DOHH2 (cell line): ENCODE measurements at regions not wholly inside any gene's neighbourhood (a gene's known extent, or its start where the extent isn't known, plus 50 kb on each side); places are given as distances from the start of the nearest gene placed in this dataset.

ENCODE experiments used
- CTCF ChIP-seq: fragments of 200-600 bp; sonication (generic); IDR thresholded peaks from one replicate; pipeline ENCODE4 v1.5.1; 2014; ENCODE audit warnings: antibody characterized with exemption, mild to moderate bottlenecking, low read depth, low read length; ENCODE audit not compliant: poor library complexity, severe bottlenecking
- EZH2phosphoT487 ChIP-seq: fragments of 200-600 bp; sonication (generic); IDR thresholded peaks from 2 replicates; pipeline ENCODE4 v1.6.1; 2017; ENCODE audit warnings: borderline replicate concordance, mild to moderate bottlenecking, antibody characterized with exemption, low read length, moderate library complexity, mixed read lengths

GRCh38 chr13:33560726-33561125 is 257.2 kb upstream of the RFC3 start:
- no peak for TF ChIP-seq CTCF
- no peak for TF ChIP-seq EZH2phosphoT487
